B cell (primary cell): ENCODE measurements at regions not wholly inside any gene's neighbourhood (a gene's known extent, or its start where the extent isn't known, plus 50 kb on each side); places are given as distances from the start of the nearest gene placed in this dataset.

ENCODE experiments used
- ATAC-seq: fragments of 200-7000 bp; cut with Tn5 transposase; one replicate; pipeline ENCODE4 v1.10.0; 2021; ENCODE audit warnings: low read depth, mild to moderate bottlenecking, moderate number of reproducible peaks, moderate library complexity
- CTCF ChIA-PET: fragments of 350-600 bp; sonication (Branson Sonifier 250); formaldehyde crosslinking; loops from one replicate; lab custom pipeline; 2021; ENCODE audit warnings: antibody characterized with exemption, inconsistent platforms; lab: Charles Lee
- POLR2A ChIA-PET: fragments of 350-600 bp; sonication (Branson Sonifier 250); formaldehyde crosslinking; loops from one replicate; lab custom pipeline; 2021; ENCODE audit warnings: antibody characterized with exemption; lab: Charles Lee
- DNase-seq: peaks from one replicate; pipeline ENCODE4 v3.0.0; 2013
- H2AFZ ChIP-seq: 2 replicates; pipeline ENCODE4 v1.6.1; 2012; ENCODE audit warnings: mild to moderate bottlenecking, low read depth, low read length; ENCODE audit not compliant: insufficient read depth, poor library complexity, severe bottlenecking
- H3K27ac ChIP-seq, 2 donors: 1 replicate in 1 of 2; 2 replicates in 1 of 2; pipeline ENCODE4 v1.5.1; 2012 to 2013; ENCODE audit warnings: low read length in 2 of 2, mild to moderate bottlenecking in 2 of 2, moderate library complexity in 1 of 2
- H3K27me3 ChIP-seq, 4 experiments: fragments of 200-600 bp in 1 of 4; sonication (generic) in 1 of 4; replicated peaks in 1 of 4; 1 replicate in 2 of 4; 2 replicates in 2 of 4; pipeline versions ENCODE4 v1.6.1 to v1.7.0; 2013 to 2016; ENCODE audit warnings: low read length in 3 of 4, mild to moderate bottlenecking in 2 of 4, mixed read lengths in 1 of 4, moderate library complexity in 1 of 4; ENCODE audit not compliant: insufficient read depth in 4 of 4, control insufficient read depth in 3 of 4; ENCODE audit errors: control extremely low read depth in 1 of 4
- H3K36me3 ChIP-seq, 2 experiments: replicated peaks in 1 of 2; 1 replicate in 1 of 2; 2 replicates in 1 of 2; pipeline versions ENCODE4 v1.6.1 to v1.7.1; 2013; ENCODE audit warnings: low read length in 1 of 2; ENCODE audit not compliant: insufficient read depth in 2 of 2, control insufficient read depth in 1 of 2; ENCODE audit errors: control extremely low read depth in 1 of 2, extremely low read depth in 1 of 2
- H3K4me1 ChIP-seq, 2 donors: fragments of 200-600 bp in 1 of 2; sonication (generic) in 1 of 2; 1 replicate in 1 of 2; 2 replicates in 1 of 2; pipeline versions ENCODE4 v1.5.1 to v1.6.1; 2013 to 2017; ENCODE audit warnings: low read length in 2 of 2; ENCODE audit not compliant: control insufficient read depth in 2 of 2, insufficient read depth in 2 of 2
- H3K4me2 ChIP-seq: replicated peaks from 2 replicates; pipeline ENCODE3; 2012; ENCODE audit warnings: mild to moderate bottlenecking, low read depth, low read length; ENCODE audit not compliant: poor library complexity, severe bottlenecking
- H3K4me3 ChIP-seq, 5 experiments: fragments of 200-600 bp in 1 of 5; sonication (generic) in 1 of 5; 1 replicate in 3 of 5; 2 replicates in 2 of 5; pipeline versions ENCODE4 v1.5.1 to v1.7.0; 2011 to 2016; ENCODE audit warnings: low read length in 4 of 5, mild to moderate bottlenecking in 4 of 5, low read depth in 2 of 5, control low read depth in 1 of 5, moderate library complexity in 1 of 5; ENCODE audit not compliant: insufficient read depth in 1 of 5; ENCODE audit errors: control extremely low read depth in 1 of 5, extremely low read depth in 1 of 5
- H3K79me2 ChIP-seq: fragments of 200-600 bp; sonication (generic); one replicate; pipeline ENCODE4 v1.6.0; 2016; ENCODE audit warnings: low read length; ENCODE audit not compliant: control insufficient read depth, insufficient read depth
- H3K9ac ChIP-seq: fragments of 200-600 bp; sonication (generic); 2 replicates; pipeline ENCODE4 v1.6.1; 2017; ENCODE audit warnings: mild to moderate bottlenecking, low read length, moderate library complexity
- H3K9me3 ChIP-seq, 3 donors: one replicate each; pipeline versions ENCODE4 v1.6.1 to v1.7.1; 2013; ENCODE audit warnings: low read length in 2 of 3; ENCODE audit not compliant: control insufficient read depth in 2 of 3, insufficient read depth in 1 of 3; ENCODE audit errors: control extremely low read depth in 1 of 3
- H4K20me1 ChIP-seq: 2 replicates; pipeline ENCODE4 v1.6.0; 2012; ENCODE audit warnings: mild to moderate bottlenecking, low read length; ENCODE audit not compliant: insufficient read depth, control insufficient read depth, poor library complexity, severe bottlenecking
- H3K27ac Mint-ChIP-seq: one replicate; pipeline ENCODE4 v1.8.0; 2021; ENCODE audit warnings: mixed read lengths
- H3K27me3 Mint-ChIP-seq: one replicate; pipeline ENCODE4 v1.8.0; 2021; ENCODE audit warnings: mixed read lengths
- H3K4me1 Mint-ChIP-seq: one replicate; pipeline ENCODE4 v1.8.0; 2021; ENCODE audit warnings: mixed read lengths
- H3K4me3 Mint-ChIP-seq: one replicate; pipeline ENCODE4 v1.8.0; 2021; ENCODE audit warnings: mixed read lengths
- H3K9me3 Mint-ChIP-seq: one replicate; pipeline ENCODE4 v1.8.0; 2022; ENCODE audit warnings: mixed read lengths; ENCODE audit not compliant: insufficient read depth
- CTCF ChIP-seq: fragments of 200-600 bp; IDR thresholded peaks from one replicate; pipeline ENCODE4 v1.8.0; 2022; ENCODE audit warnings: antibody characterized with exemption, mild to moderate bottlenecking
- EZH2 ChIP-seq: IDR thresholded peaks from 2 replicates; pipeline ENCODE4 v1.6.1; 2012; ENCODE audit warnings: borderline replicate concordance, low read depth, mild to moderate bottlenecking, moderate library complexity, low read length; ENCODE audit not compliant: insufficient read depth, poor library complexity, severe bottlenecking
- WGBS: methylation state at CpG from one replicate; pipeline ENCODE4 v1.1.5; 2013; ENCODE audit warnings: missing lambda C conversion rate; ENCODE audit not compliant: insufficient coverage; 5-methylcytosine and 5-hydroxymethylcytosine counted together
- intact Hi-C: fragments of 100-400 bp; cut with micrococcal nuclease; formaldehyde crosslinking; loops from one replicate; pipeline ENCODE4 v1.10.0; 2022

DNA sequence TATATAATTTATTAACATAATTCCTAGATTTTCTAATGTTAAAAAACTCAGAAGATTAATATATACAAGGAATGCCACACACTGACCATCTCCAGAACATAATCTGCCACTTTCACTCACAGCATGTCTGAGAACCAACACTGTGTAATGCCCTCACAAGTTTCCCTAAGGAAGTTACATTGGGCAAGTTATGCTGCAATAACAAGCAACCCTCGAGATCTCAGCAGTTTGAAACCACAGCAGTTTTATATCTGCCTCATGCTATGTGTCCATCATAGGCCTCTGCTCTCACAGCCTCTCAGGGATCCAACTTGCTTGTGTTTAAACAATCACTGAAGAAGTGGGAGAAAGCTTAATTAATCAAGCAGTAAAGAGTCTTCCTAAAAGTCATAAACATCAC, 250.0 kb upstream of the SLC7A11 start:
- Mint-ChIP-seq H3K9me3 (no peaks in the 10 kb centered on the region), H3K4me1 (no peaks in the 10 kb centered on the region), H3K4me3 (no peak overlapping the region), H3K27ac (no peak overlapping the region), H3K27me3 (no peaks in the 10 kb centered on the region)
- Histone ChIP-seq H3K4me1 (no peaks in the 10 kb centered on the region), H3K79me2 (no peaks in the 10 kb centered on the region), H3K27ac (no peak overlapping the region), H4K20me1 (no peaks in the 10 kb centered on the region), H3K4me2 (no peak overlapping the region), H3K9me3 (no peaks in the 10 kb centered on the region), H3K36me3 (no peaks in the 10 kb centered on the region), H2AFZ (no peak overlapping the region), H3K27me3 (no peaks in the 10 kb centered on the region), H3K4me3 (no peak overlapping the region), H3K9ac (no peak overlapping the region)
- intact Hi-C loops: no loop called here
- 71% methylated on average over 1 of the region's 1 CpG for WGBS
- no peak for ATAC-seq
- DNase-seq: no peak
- POLR2A ChIA-PET: no interaction called here
- CTCF ChIA-PET: no interaction called here
- TF ChIP-seq EZH2: no peak

DNA sequence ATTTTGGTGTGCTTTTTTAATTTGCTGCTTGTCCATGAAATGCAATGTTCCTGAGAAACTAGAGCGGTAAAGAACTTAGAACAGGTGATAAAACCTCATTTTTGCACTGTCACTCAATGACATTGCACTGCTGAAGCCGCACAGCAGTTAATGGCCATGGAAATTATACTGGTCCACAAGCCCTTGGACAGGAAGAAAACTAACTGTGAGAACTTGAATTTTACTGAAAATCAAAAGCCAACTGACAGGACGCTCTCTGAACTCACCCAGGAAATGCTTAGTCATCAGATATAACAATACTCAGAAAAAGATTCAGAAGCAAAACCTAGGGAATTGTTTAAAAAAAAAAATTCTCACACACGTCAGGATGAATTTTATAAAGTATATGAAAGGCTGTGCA, 246.4 kb upstream of the SLC7A11 start:
- Histone ChIP-seq H4K20me1 (no peaks in the 10 kb centered on the region), H3K4me1 (no peaks in the 10 kb centered on the region), H3K36me3 (no peaks in the 10 kb centered on the region), H3K27me3 (no peaks in the 10 kb centered on the region), H2AFZ (no peak overlapping the region), H3K27ac (no peak overlapping the region), H3K79me2 (no peaks in the 10 kb centered on the region), H3K4me2 (no peak overlapping the region), H3K9me3 (no peaks in the 10 kb centered on the region), H3K4me3 (no peak overlapping the region), H3K9ac (no peak overlapping the region)
- TF ChIP-seq CTCF (no peak), EZH2 (no peak)
- DNase-seq (no peak), ATAC-seq (no peak)
- Mint-ChIP-seq H3K9me3 (no peaks in the 10 kb centered on the region), H3K4me1 (no peaks in the 10 kb centered on the region), H3K27ac (no peak overlapping the region), H3K4me3 (no peak overlapping the region), H3K27me3 (no peaks in the 10 kb centered on the region)
- 100% methylated on average over 2 of the region's 4 CpGs for WGBS
- intact Hi-C loops: no loop called here
- CTCF ChIA-PET: no interaction called here
- POLR2A ChIA-PET: no interaction called here
